Neural crest cell (in vitro differentiated cells): ENCODE measurements at regions not wholly inside any gene's neighbourhood (a gene's known extent, or its start where the extent isn't known, plus 50 kb on each side); places are given as distances from the start of the nearest gene placed in this dataset.

Source experiments
- DNase-seq: peaks from one replicate; pipeline ENCODE4 v3.0.0; 2021; ENCODE audit warnings: low read depth, mixed read lengths, low spot score
- H3K27ac Mint-ChIP-seq: one replicate; pipeline ENCODE4 v1.8.0; 2021; ENCODE audit warnings: mild to moderate bottlenecking, mixed read lengths; ENCODE audit not compliant: unreplicated experiment
- H3K27me3 Mint-ChIP-seq: 2 replicates; pipeline ENCODE4 v1.8.0; 2021; ENCODE audit warnings: low read depth, mild to moderate bottlenecking, mixed read lengths
- H3K36me3 Mint-ChIP-seq: 2 replicates; pipeline ENCODE4 v1.8.0; 2021; ENCODE audit warnings: low read depth, mild to moderate bottlenecking, mixed read lengths
- H3K4me1 Mint-ChIP-seq: 2 replicates; pipeline ENCODE4 v1.8.0; 2021; ENCODE audit warnings: mixed read lengths
- H3K4me3 Mint-ChIP-seq: one replicate; pipeline ENCODE4 v1.8.0; 2021; ENCODE audit warnings: mild to moderate bottlenecking, mixed read lengths
- H3K9me3 Mint-ChIP-seq: 2 replicates; pipeline ENCODE4 v1.8.0; 2021; ENCODE audit warnings: mixed read lengths
- TF ChIP-seq, protein P1 (sequence below): fragments of 200-600 bp; sonication (generic); conservative IDR thresholded peaks from 2 replicates; pipeline ENCODE4 v1.5.0; 2021; ENCODE audit warnings: antibody characterized with exemption, mild to moderate bottlenecking

- Mint-ChIP-seq H3K9me3 (no peaks in the 10 kb centered on the region), H3K4me1 (peaks cover 5% of the 10 kb centered on the region), H3K27me3 (no peaks in the 10 kb centered on the region), H3K4me3 (no peak overlapping the region), H3K36me3 (no peaks in the 10 kb centered on the region), H3K27ac (no peak overlapping the region)
- DNase-seq: no peak
- TF ChIP-seq, protein P1, sequence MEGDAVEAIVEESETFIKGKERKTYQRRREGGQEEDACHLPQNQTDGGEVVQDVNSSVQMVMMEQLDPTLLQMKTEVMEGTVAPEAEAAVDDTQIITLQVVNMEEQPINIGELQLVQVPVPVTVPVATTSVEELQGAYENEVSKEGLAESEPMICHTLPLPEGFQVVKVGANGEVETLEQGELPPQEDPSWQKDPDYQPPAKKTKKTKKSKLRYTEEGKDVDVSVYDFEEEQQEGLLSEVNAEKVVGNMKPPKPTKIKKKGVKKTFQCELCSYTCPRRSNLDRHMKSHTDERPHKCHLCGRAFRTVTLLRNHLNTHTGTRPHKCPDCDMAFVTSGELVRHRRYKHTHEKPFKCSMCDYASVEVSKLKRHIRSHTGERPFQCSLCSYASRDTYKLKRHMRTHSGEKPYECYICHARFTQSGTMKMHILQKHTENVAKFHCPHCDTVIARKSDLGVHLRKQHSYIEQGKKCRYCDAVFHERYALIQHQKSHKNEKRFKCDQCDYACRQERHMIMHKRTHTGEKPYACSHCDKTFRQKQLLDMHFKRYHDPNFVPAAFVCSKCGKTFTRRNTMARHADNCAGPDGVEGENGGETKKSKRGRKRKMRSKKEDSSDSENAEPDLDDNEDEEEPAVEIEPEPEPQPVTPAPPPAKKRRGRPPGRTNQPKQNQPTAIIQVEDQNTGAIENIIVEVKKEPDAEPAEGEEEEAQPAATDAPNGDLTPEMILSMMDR: no peak
Measured at GRCh38 chr7:140247559-140247958, 70.8 kb upstream of the KDM7A start.

- Mint-ChIP-seq H3K27ac (no peak overlapping the region), H3K9me3 (no peaks in the 10 kb centered on the region)
Measured at GRCh38 chr7:140245611-140246105, 68.9 kb upstream of the KDM7A start.

GRCh38 chr7:140242057-140243031 lies 65.6 kb upstream of the KDM7A start:
- Mint-ChIP-seq H3K4me1 (no peaks in the 10 kb centered on the region), H3K9me3 (no peaks in the 10 kb centered on the region), H3K4me3 (no peak overlapping the region), H3K36me3 (no peaks in the 10 kb centered on the region), H3K27ac (peak overlapping the region; percentile 27), H3K27me3 (no peaks in the 10 kb centered on the region)
- TF ChIP-seq, protein P1: no peak
- no peak for DNase-seq

More at GRCh38 chr7:140245611-140246105, 68.9 kb upstream of the KDM7A start:
- Mint-ChIP-seq H3K27me3 (no peaks in the 10 kb centered on the region), H3K4me3 (no peak overlapping the region), H3K4me1 (peaks cover 5% of the 10 kb centered on the region), H3K36me3 (no peaks in the 10 kb centered on the region)
- DNase-seq: no peak
- TF ChIP-seq, protein P1: no peak

GRCh38 chr7:140239653-140239935 lies 62.8 kb upstream of the KDM7A start:
- no peaks in the 10 kb centered on the region for H3K4me1 Mint-ChIP-seq
- H3K27ac Mint-ChIP-seq: no peak overlapping the region
- no peak for DNase-seq
- no peak overlapping the region for H3K4me3 Mint-ChIP-seq
- H3K9me3 Mint-ChIP-seq: no peaks in the 10 kb centered on the region
- no peaks in the 10 kb centered on the region for H3K36me3 Mint-ChIP-seq
- peaks cover 3% of the 10 kb centered on the region for H3K27me3 Mint-ChIP-seq
- TF ChIP-seq, protein P1: no peak

GRCh38 chr7:140238778-140239652 lies 62.2 kb upstream of the KDM7A start:
- H3K36me3 Mint-ChIP-seq: no peaks in the 10 kb centered on the region
- peaks cover 3% of the 10 kb centered on the region for H3K27me3 Mint-ChIP-seq
- TF ChIP-seq, protein P1: no peak
- H3K4me1 Mint-ChIP-seq: no peaks in the 10 kb centered on the region
- H3K4me3 Mint-ChIP-seq: no peak overlapping the region
- DNase-seq: no peak
- H3K9me3 Mint-ChIP-seq: no peaks in the 10 kb centered on the region
- no peak overlapping the region for H3K27ac Mint-ChIP-seq
